NOMO-1 (cell line): ENCODE measurements at regions not wholly inside any gene's neighbourhood (a gene's known extent, or its start where the extent isn't known, plus 50 kb on each side); places are given as distances from the start of the nearest gene placed in this dataset.
"Not testable (repeated sequence)": the region's sequence is repeated elsewhere in the genome, so short reads cannot be mapped to it uniquely, and the experiment has no call there.

Experiments used
- DNase-seq, 2 experiments: peaks; one replicate each; lab custom pipeline; 2025; ENCODE audit not compliant: unreplicated experiment in 2 of 2; lab: John Stamatoyannopoulos, UW

GRCh38 chr11:96969251-96969650 is 579.4 kb downstream of the JRKL start:
- DNase-seq = no peak

- DNase-seq = no peak
These were observed 588.9 kb downstream of the JRKL start for GRCh38 chr11:96978751-96979150.

GRCh38 chr11:96986516-96986915 is 596.7 kb downstream of the JRKL start:
- no peak for DNase-seq

GRCh38 chr11:96990914-96991313 is 601.1 kb downstream of the JRKL start:
- DNase-seq = no peak

- no peak for DNase-seq
These were observed 610.7 kb downstream of the JRKL start for GRCh38 chr11:97000481-97000880.

GRCh38 chr11:97007283-97007682 is 617.5 kb downstream of the JRKL start:
- no peak for DNase-seq

GRCh38 chr11:97009613-97010012 is 619.8 kb downstream of the JRKL start:
- no peak for DNase-seq

GRCh38 chr11:97010997-97011396 is 621.2 kb downstream of the JRKL start:
- DNase-seq = not testable (repeated sequence)

- no peak for DNase-seq
These were observed 625.5 kb downstream of the JRKL start for GRCh38 chr11:97015327-97015726.

- no peak for DNase-seq
These were observed 629.5 kb downstream of the JRKL start for GRCh38 chr11:97019305-97019704.

GRCh38 chr11:97019754-97020153 is 629.9 kb downstream of the JRKL start:
- no peak for DNase-seq

GRCh38 chr11:97022955-97023354 is 633.1 kb downstream of the JRKL start:
- no peak for DNase-seq

GRCh38 chr11:97028836-97029406 is 639.1 kb downstream of the JRKL start:
- DNase-seq = no peak

- no peak for DNase-seq
These were observed 643.4 kb downstream of the JRKL start for GRCh38 chr11:97033178-97033577.

- DNase-seq = no peak
These were observed 658.7 kb downstream of the JRKL start for GRCh38 chr11:97048481-97048880.

- no peak for DNase-seq
These were observed 670.4 kb downstream of the JRKL start for GRCh38 chr11:97060184-97060583.

- DNase-seq = no peak
These were observed 679.3 kb downstream of the JRKL start for GRCh38 chr11:97069160-97069559.

- no peak for DNase-seq
These were observed 682.6 kb downstream of the JRKL start for GRCh38 chr11:97072420-97072819.

GRCh38 chr11:97076666-97077065 is 686.9 kb downstream of the JRKL start:
- DNase-seq = not testable (repeated sequence)

- DNase-seq = no peak
These were observed 688.6 kb downstream of the JRKL start for GRCh38 chr11:97078443-97078842.

- no peak for DNase-seq
These were observed 689.4 kb downstream of the JRKL start for GRCh38 chr11:97079244-97079643.

GRCh38 chr11:97087419-97087818 is 697.6 kb downstream of the JRKL start:
- no peak for DNase-seq

GRCh38 chr11:97092823-97093222 is 703.0 kb downstream of the JRKL start:
- no peak for DNase-seq
